ENCODE measurements at regions not wholly inside any gene's neighbourhood (a gene's known extent, or its start where the extent isn't known, plus 50 kb on each side); places are given as distances from the start of the nearest gene placed in this dataset.

DNA sequence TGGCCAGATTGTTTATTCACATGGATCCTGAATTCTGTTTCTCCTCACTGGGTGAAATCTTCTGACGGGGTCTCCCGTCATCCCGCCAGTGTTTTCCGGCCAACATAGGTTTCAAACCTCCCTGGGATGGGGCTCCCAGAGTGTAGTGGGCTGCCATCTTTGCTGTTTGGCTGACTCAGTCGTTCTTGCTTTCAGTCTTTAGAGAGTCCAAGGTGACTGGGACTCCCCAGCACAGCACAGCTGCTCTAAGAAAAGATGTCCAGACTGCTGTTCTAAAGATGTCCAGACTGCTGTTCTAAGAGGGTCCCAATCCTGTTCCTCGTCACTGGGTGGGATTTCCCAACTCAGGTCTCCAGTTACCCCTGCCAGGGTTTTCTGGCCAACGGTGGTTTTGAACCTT is 801.9 kb upstream of the IGFBP3 start:
- H3K27ac ChIP-seq, result no peak overlapping the region
- intact Hi-C loops (cut with DNase I), result no loop called here
- WGBS, result 77% methylated on average over 7 of the region's 7 CpGs

DNA sequence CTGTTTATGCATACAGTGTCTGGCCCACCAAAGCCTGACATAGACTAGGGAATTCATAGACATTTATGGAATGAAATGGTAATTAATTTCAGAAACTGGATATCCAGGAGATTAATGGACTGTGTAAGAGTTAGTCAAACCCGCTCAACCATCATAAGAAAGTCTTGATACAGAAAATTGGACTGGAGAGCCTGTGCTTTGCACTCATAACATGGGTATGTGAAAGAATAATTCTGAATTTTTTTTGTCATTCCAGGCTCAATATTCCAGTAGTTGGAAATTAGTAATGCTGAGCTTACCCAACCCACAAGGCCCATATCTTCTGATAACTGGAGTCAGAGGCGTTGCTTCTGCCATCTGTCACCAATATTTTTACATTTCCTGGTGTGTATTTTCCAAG is 799.7 kb upstream of the IGFBP3 start:
- H3K4me1 ChIP-seq (replicated peaks), result no peaks in the 10 kb centered on the region
- DNase-seq (ENCODE audit: low spot score), result no peak
- H3K4me3 ChIP-seq, result no peak overlapping the region
- TF ChIP-seq POLR2AphosphoS5 (IDR thresholded peaks at IDR 0.05), result no peak
- no peak for TF ChIP-seq POLR2A (IDR thresholded peaks at IDR 0.05)
- TF ChIP-seq, protein P1, sequence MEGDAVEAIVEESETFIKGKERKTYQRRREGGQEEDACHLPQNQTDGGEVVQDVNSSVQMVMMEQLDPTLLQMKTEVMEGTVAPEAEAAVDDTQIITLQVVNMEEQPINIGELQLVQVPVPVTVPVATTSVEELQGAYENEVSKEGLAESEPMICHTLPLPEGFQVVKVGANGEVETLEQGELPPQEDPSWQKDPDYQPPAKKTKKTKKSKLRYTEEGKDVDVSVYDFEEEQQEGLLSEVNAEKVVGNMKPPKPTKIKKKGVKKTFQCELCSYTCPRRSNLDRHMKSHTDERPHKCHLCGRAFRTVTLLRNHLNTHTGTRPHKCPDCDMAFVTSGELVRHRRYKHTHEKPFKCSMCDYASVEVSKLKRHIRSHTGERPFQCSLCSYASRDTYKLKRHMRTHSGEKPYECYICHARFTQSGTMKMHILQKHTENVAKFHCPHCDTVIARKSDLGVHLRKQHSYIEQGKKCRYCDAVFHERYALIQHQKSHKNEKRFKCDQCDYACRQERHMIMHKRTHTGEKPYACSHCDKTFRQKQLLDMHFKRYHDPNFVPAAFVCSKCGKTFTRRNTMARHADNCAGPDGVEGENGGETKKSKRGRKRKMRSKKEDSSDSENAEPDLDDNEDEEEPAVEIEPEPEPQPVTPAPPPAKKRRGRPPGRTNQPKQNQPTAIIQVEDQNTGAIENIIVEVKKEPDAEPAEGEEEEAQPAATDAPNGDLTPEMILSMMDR (IDR thresholded peaks at IDR 0.05), result no peak
- intact Hi-C loops (cut with DNase I), result no loop called here
- H3K9me3 ChIP-seq, result no peaks in the 10 kb centered on the region
- no peaks in the 10 kb centered on the region for H3K36me3 ChIP-seq
- no peak overlapping the region for H3K27ac ChIP-seq
- no peaks in the 10 kb centered on the region for H3K27me3 ChIP-seq (replicated peaks; ENCODE audit: insufficient read depth)
- WGBS, result 47% methylated on average over 2 of the region's 2 CpGs

More for the DNA sequence above, 801.9 kb upstream of the IGFBP3 start:
- no peak for DNase-seq (ENCODE audit: low spot score)
- Histone ChIP-seq H3K36me3 (no peaks in the 10 kb centered on the region), H3K9me3 (no peaks in the 10 kb centered on the region), H3K4me1 (replicated peaks) (no peaks in the 10 kb centered on the region), H3K27me3 (replicated peaks; ENCODE audit: insufficient read depth) (no peaks in the 10 kb centered on the region), H3K4me3 (no peak overlapping the region)
- no peak for TF ChIP-seq POLR2A (IDR thresholded peaks at IDR 0.05)
- no peak for TF ChIP-seq POLR2AphosphoS5 (IDR thresholded peaks at IDR 0.05)
- TF ChIP-seq, protein P1 (IDR thresholded peaks at IDR 0.05), result no peak

DNA sequence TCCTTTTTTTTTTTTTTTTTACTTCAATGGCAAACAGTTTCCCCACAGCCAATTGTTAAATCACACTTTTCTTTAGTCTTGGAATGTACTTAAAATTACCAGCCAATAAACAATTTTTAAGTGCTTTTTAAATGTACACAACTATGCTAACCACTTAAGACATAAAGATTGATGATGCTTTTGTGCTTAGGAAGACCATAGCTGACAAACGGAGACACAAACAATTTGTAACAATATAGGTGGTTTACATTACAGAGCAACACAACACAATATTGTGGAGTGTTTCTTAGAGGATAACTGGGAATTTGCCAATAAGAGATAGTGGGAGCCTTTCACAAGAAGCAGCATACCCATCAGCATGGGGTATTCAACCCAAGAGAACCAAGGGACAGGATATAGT is 798.5 kb upstream of the IGFBP3 start:
- TF ChIP-seq POLR2AphosphoS5 (IDR thresholded peaks at IDR 0.05), result no peak
- no peak for TF ChIP-seq POLR2A (IDR thresholded peaks at IDR 0.05)
- TF ChIP-seq, protein P1 (IDR thresholded peaks at IDR 0.05), result no peak
- no peaks in the 10 kb centered on the region for H3K9me3 ChIP-seq
- no peaks in the 10 kb centered on the region for H3K4me1 ChIP-seq (replicated peaks)
- no peak overlapping the region for H3K27ac ChIP-seq
- no peak for DNase-seq (ENCODE audit: low spot score)
- no peaks in the 10 kb centered on the region for H3K27me3 ChIP-seq (replicated peaks; ENCODE audit: insufficient read depth)
- no peak overlapping the region for H3K4me3 ChIP-seq
- intact Hi-C loops (cut with DNase I), result no loop called here
- 66% methylated on average over 1 of the region's 1 CpG for WGBS
- H3K36me3 ChIP-seq, result no peaks in the 10 kb centered on the region

DNA sequence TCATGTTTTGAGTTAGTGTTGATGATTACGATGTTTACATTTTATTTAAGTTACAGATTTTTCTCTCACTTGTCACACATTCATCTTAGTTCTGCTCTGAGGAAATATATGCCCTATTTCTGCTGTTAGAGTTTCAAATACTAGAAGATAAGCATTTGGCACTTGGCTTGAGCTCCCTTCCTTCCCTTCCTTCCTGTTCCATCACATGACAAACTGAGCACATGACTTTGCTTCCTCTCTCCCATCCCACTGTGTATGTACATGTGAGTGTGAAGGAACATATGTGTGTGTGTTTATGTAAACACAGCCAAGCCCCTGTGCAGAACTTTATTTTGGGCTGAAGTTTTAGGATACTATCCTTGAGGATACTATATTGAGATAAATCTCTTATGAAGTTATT is 795.9 kb upstream of the IGFBP3 start:
- DNase-seq (ENCODE audit: low spot score), result no peak
- Histone ChIP-seq H3K36me3 (no peaks in the 10 kb centered on the region), H3K9me3 (no peaks in the 10 kb centered on the region), H3K4me3 (no peak overlapping the region), H3K27ac (no peak overlapping the region), H3K27me3 (replicated peaks; ENCODE audit: insufficient read depth) (no peaks in the 10 kb centered on the region), H3K4me1 (replicated peaks) (no peaks in the 10 kb centered on the region)
- no peak for TF ChIP-seq POLR2AphosphoS5 (IDR thresholded peaks at IDR 0.05)
- TF ChIP-seq, protein P1 (IDR thresholded peaks at IDR 0.05), result no peak
- TF ChIP-seq POLR2A (IDR thresholded peaks at IDR 0.05), result no peak
- 71% methylated on average over 1 of the region's 1 CpG for WGBS
- intact Hi-C loops (cut with DNase I), result no loop called here

DNA sequence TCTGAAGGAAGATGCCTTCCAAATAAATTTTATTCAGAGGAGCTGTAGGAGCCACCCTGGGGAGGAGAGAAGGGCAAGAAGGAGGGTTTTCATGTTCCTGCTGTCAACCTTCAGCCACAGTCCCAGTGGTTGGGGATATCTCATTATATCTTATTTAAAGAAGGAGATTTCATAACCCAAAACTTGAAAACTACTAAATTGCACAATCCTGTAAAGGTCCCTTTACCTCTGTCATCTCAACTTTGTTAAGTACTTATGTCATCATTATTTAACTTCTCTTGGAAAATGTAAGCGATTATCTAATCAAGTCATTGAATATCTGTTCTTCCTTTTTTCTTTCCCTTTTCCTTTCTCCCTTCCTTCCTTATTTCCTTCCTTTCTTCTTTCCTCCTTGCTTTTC is 794.5 kb upstream of the IGFBP3 start:
- TF ChIP-seq POLR2A (IDR thresholded peaks at IDR 0.05), result no peak
- TF ChIP-seq, protein P1 (IDR thresholded peaks at IDR 0.05), result no peak
- TF ChIP-seq POLR2AphosphoS5 (IDR thresholded peaks at IDR 0.05), result no peak
- no peak for DNase-seq (ENCODE audit: low spot score)
- Histone ChIP-seq H3K4me3 (no peak overlapping the region), H3K4me1 (replicated peaks) (peaks cover 4% of the 10 kb centered on the region), H3K27ac (no peak overlapping the region), H3K27me3 (replicated peaks; ENCODE audit: insufficient read depth) (no peaks in the 10 kb centered on the region), H3K9me3 (no peaks in the 10 kb centered on the region), H3K36me3 (no peaks in the 10 kb centered on the region)
- intact Hi-C loops (cut with DNase I), result no loop called here
- WGBS, result 91% methylated on average over 1 of the region's 1 CpG
